ENCODE measurements at regions not wholly inside any gene's neighbourhood (a gene's known extent, or its start where the extent isn't known, plus 50 kb on each side); places are given as distances from the start of the nearest gene placed in this dataset.

GRCh38 chr6:133040803-133041419, 200.2 kb upstream of the EYA4 start:
- TF ChIP-seq CTCF (IDR thresholded peaks at IDR 0.05) (no peak), POLR2A (IDR thresholded peaks at IDR 0.05) (no peak), EP300 (IDR thresholded peaks at IDR 0.05) (no peak)
